K562 (cell line): ENCODE measurements at regions not wholly inside any gene's neighbourhood (a gene's known extent, or its start where the extent isn't known, plus 50 kb on each side); places are given as distances from the start of the nearest gene placed in this dataset.

Source experiments
- ATAC-seq: fragments of 200-7000 bp; cut with Tn5 transposase; 3 replicates; pipeline ENCODE4 v1.9.1; 2020; ENCODE audit warnings: moderate library complexity
- BruUV-seq: library from RNA; stranded (reverse); fragments of 400-500 nt; replicated peaks from 2 replicates; lab custom pipeline; 2021; lab: Mats Ljungman, UMichigan
- CTCF ChIA-PET: fragments of 300-600 bp; formaldehyde crosslinking; extraction: SDS; loops from one replicate; lab custom pipeline; 2021; ENCODE audit warnings: low intra/inter-chr PET ratio; lab: Yijun Ruan, JAX
- POLR2A ChIA-PET: fragments of 300-600, 350-650 bp; sonication (Branson Sonifier 250); formaldehyde crosslinking; extraction: SDS; loops from one replicate; lab custom pipeline; 2021; ENCODE audit warnings: antibody characterized with exemption, inconsistent platforms; lab: Yijun Ruan, JAX
- DNase-seq, 4 experiments: peaks; one replicate each; pipeline versions ENCODE4 v3.0.0 to v3.0.0-alpha.2; 2011 to 2018; ENCODE audit warnings: low spot score in 3 of 4, mixed read lengths in 3 of 4; ENCODE audit errors: extremely low read depth in 1 of 4
- FAIRE-seq: peaks from 2 replicates; lab custom pipeline; 2011; peaks lifted over from hg19 to GRCh38; lab: Jason Lieb, UNC
- H2AFZ ChIP-seq: 2 replicates; pipeline ENCODE4 v1.6.0; 2011; ENCODE audit warnings: low read depth, low read length, control low read depth, inconsistent platforms
- H3K27ac ChIP-seq: fragments of 200-600 bp; 3 replicates; pipeline ENCODE4 v1.8.0; 2011; ENCODE audit warnings: low read depth, mild to moderate bottlenecking, control low read depth, inconsistent platforms, low read length, moderate library complexity, mixed read lengths; ENCODE audit errors: extremely low read depth
- H3K27me3 ChIP-seq, 2 experiments: fragments of 300-600 bp in 1 of 2; 2 replicates in 1 of 2; 3 replicates in 1 of 2; pipeline versions ENCODE4 v1.6.0 to v1.8.0; 2011; ENCODE audit warnings: inconsistent platforms in 2 of 2, low read length in 2 of 2, mild to moderate bottlenecking in 1 of 2, mixed read lengths in 1 of 2, moderate library complexity in 1 of 2; ENCODE audit not compliant: control insufficient read depth in 2 of 2, insufficient read depth in 2 of 2
- H3K36me3 ChIP-seq: fragments of 300-600 bp; 3 replicates; pipeline ENCODE4 v1.8.0; 2011; ENCODE audit warnings: mild to moderate bottlenecking, low read length, inconsistent platforms; ENCODE audit not compliant: control insufficient read depth, insufficient read depth
- H3K4me1 ChIP-seq, 2 experiments: fragments of 200-600 bp in 1 of 2; replicated peaks in 1 of 2; 2 replicates in 1 of 2; 3 replicates in 1 of 2; pipeline versions ENCODE4 v1.5.1 to v1.8.0; 2011; ENCODE audit warnings: inconsistent platforms in 2 of 2, low read length in 2 of 2, mild to moderate bottlenecking in 1 of 2, mixed read lengths in 1 of 2, moderate library complexity in 1 of 2; ENCODE audit not compliant: control insufficient read depth in 2 of 2, insufficient read depth in 2 of 2
- H3K4me2 ChIP-seq: 2 replicates; pipeline ENCODE4 v1.6.1; 2011; ENCODE audit warnings: low read length, control low read depth, inconsistent platforms, mixed read lengths; ENCODE audit not compliant: insufficient read depth
- H3K4me3 ChIP-seq: fragments of 200-600 bp; sonication (generic), shearing (Covaris generic); 2 replicates; pipeline ENCODE4 v1.5.1; 2016; ENCODE audit warnings: control low read depth, inconsistent platforms
- H3K79me2 ChIP-seq: fragments of 200-600 bp; 3 replicates; pipeline ENCODE4 v1.8.0; 2011; ENCODE audit warnings: low read length, inconsistent platforms; ENCODE audit not compliant: control insufficient read depth, insufficient read depth
- H3K9ac ChIP-seq, 2 experiments: 2 replicates each; pipeline versions ENCODE4 v1.6.0 to v1.6.1; 2011; ENCODE audit warnings: low read depth in 2 of 2, low read length in 2 of 2, control low read depth in 1 of 2, inconsistent platforms in 1 of 2, mild to moderate bottlenecking in 1 of 2, mixed read lengths in 1 of 2; ENCODE audit not compliant: insufficient read depth in 1 of 2
- H3K9me1 ChIP-seq: one replicate; pipeline ENCODE4 v1.6.0; 2011; ENCODE audit warnings: inconsistent platforms, mild to moderate bottlenecking, low read length, moderate library complexity; ENCODE audit not compliant: control insufficient read depth, insufficient read depth
- H3K9me3 ChIP-seq: replicated peaks from 2 replicates; pipeline ENCODE4 v1.5.1; 2011; ENCODE audit warnings: low read depth, low read length, inconsistent platforms; ENCODE audit not compliant: control insufficient read depth, insufficient read depth
- H4K20me1 ChIP-seq: replicated peaks from 2 replicates; pipeline ENCODE4 v1.6.1; 2011; ENCODE audit warnings: low read length, inconsistent platforms, mixed read lengths; ENCODE audit not compliant: control insufficient read depth, insufficient read depth
- CHAMP1 ChIP-seq: fragments of 450-650 bp; IDR thresholded peaks from 2 replicates; pipeline ENCODE4 v1.6.1; 2016; ENCODE audit warnings: mild to moderate bottlenecking
- CXXC5 ChIP-seq: fragments of 250-450 bp; sonication (Bioruptor Pico); IDR thresholded peaks from 2 replicates; pipeline ENCODE4 v1.8.0; 2022; ENCODE audit warnings: inconsistent platforms, mild to moderate bottlenecking, moderate library complexity
- EHMT2 ChIP-seq: fragments of 450-650 bp; IDR thresholded peaks from 2 replicates; pipeline ENCODE4 v1.6.1; 2018; ENCODE audit warnings: antibody characterized with exemption
- HSF4 ChIP-seq: fragments of 250-450 bp; sonication (Bioruptor Pico); IDR thresholded peaks from 2 replicates; pipeline ENCODE4 v2.1.2; 2022; ENCODE audit warnings: mild to moderate bottlenecking, moderate library complexity, borderline replicate concordance
- JUND ChIP-seq, 2 experiments: IDR thresholded peaks; 2 replicates in 1 of 2; 3 replicates in 1 of 2; pipeline ENCODE4 v1.6.1; 2011; ENCODE audit warnings: borderline replicate concordance in 2 of 2, low read depth in 2 of 2, low read length in 2 of 2, improper control_type of control experiment in 1 of 2, missing biosample characterization in 1 of 2, missing genetic modification characterization in 1 of 2, missing genetic modification reagents in 1 of 2
- MLLT1 ChIP-seq, 2 experiments: fragments of 450-650 bp; IDR thresholded peaks; 2 replicates each; pipeline ENCODE4 v1.6.1; 2016
- RNF219 ChIP-seq: fragments of 250-450 bp; sonication (Bioruptor Pico); IDR thresholded peaks from 2 replicates; pipeline ENCODE4 v1.5.0; 2022; ENCODE audit warnings: mild to moderate bottlenecking
- ZFP1 ChIP-seq: fragments of 450-650 bp; formaldehyde crosslinking; IDR thresholded peaks from 2 replicates; pipeline ENCODE4 v1.4.0; 2020; ENCODE audit warnings: mild to moderate bottlenecking, mixed read lengths
- ZFP36 ChIP-seq: fragments of 150-350 bp; IDR thresholded peaks from 2 replicates; pipeline ENCODE4 v1.6.1; 2018; ENCODE audit warnings: low read length, low read depth; ENCODE audit not compliant: partially characterized antibody
- ZMIZ1 ChIP-seq, 2 experiments: fragments of 150-350 bp in 1 of 2; IDR thresholded peaks; 2 replicates each; pipeline ENCODE4 v1.6.1; 2012 to 2016; ENCODE audit warnings: low read depth in 2 of 2, low read length in 2 of 2, mild to moderate bottlenecking in 1 of 2, moderate library complexity in 1 of 2
- ZNF589 ChIP-seq: fragments of 200-800 bp; sonication (Bioruptor generic); IDR thresholded peaks from 2 replicates; pipeline ENCODE4 v1.6.1; 2016; ENCODE audit warnings: low read depth, missing genetic modification characterization, missing compliant biosample characterization
- WGBS: fragments of 100-300 bp; shearing (Covaris generic); methylation state at CpG from one replicate; pipeline ENCODE4 v1.1.6; 2016; ENCODE audit warnings: low coverage, mixed read lengths; ENCODE audit not compliant: insufficient coverage; ENCODE audit errors: missing lambda C conversion rate; 5-methylcytosine and 5-hydroxymethylcytosine counted together
- in situ Hi-C: fragments of 300-500 bp; cut with MboI; formaldehyde crosslinking; loops from 4 replicates; pipeline ENCODE4 v1.15.0; 2018; ENCODE audit warnings: inconsistent platforms, mixed read lengths
- intact Hi-C: fragments of 100-400 bp; cut with micrococcal nuclease; formaldehyde crosslinking; loops from 2 replicates; pipeline ENCODE4 v1.14.2; 2022

- CTCF ChIA-PET: no interaction called here
- Histone ChIP-seq H4K20me1 (no peaks in the 10 kb centered on the region), H3K27ac (no peak overlapping the region), H3K9me3 (no peaks in the 10 kb centered on the region), H3K4me2 (no peak overlapping the region), H2AFZ (no peak overlapping the region), H3K9me1 (no peaks in the 10 kb centered on the region), H3K4me1 (no peaks in the 10 kb centered on the region), H3K36me3 (no peaks in the 10 kb centered on the region), H3K27me3 (no peaks in the 10 kb centered on the region), H3K79me2 (no peaks in the 10 kb centered on the region), H3K4me3 (no peak overlapping the region), H3K9ac (no peak overlapping the region)
- in situ Hi-C loops: no loop called here
- no peak for FAIRE-seq
- intact Hi-C loops: no loop called here
- WGBS: 0% methylated on average over 6 of the region's 6 CpGs
- POLR2A ChIA-PET: no interaction called here
- no peak for DNase-seq
- ATAC-seq: no peak
- TF ChIP-seq HSF4 (CRISPR knock-in tag) (no peak), ZFP1 (CRISPR knock-in tag) (no peak), CXXC5 (CRISPR knock-in tag) (no peak), ZNF589 (no peak), MLLT1 (IDR thresholded peaks at IDR 0.05) (no peak), RNF219 (CRISPR knock-in tag) (no peak), ZMIZ1 (IDR thresholded peaks at IDR 0.05; ENCODE audit: low read depth in 2 of 2, low read length in 2 of 2) (no peak), ZFP36 (no peak), CHAMP1 (no peak), EHMT2 (no peak), JUND (IDR thresholded peaks at IDR 0.05; ENCODE audit: borderline replicate concordance, low read depth, low read length) (no peak), JUND (tag; IDR thresholded peaks at IDR 0.05; ENCODE audit: borderline replicate concordance, low read depth, low read length) (no peak)
- BruUV-seq: no TSS peak
Observed at GRCh38 chr3:86880066-86880465, 110.9 kb downstream of the VGLL3 start.
